Right lobe of liver (tissue), 6 donors: ENCODE measurements at regions not wholly inside any gene's neighbourhood (a gene's known extent, or its start where the extent isn't known, plus 50 kb on each side); places are given as distances from the start of the nearest gene placed in this dataset.
"Not testable (repeated sequence)": the region's sequence is repeated elsewhere in the genome, so short reads cannot be mapped to it uniquely, and the experiment has no call there.

Source experiments
- ATAC-seq, 4 donors: fragments of 200-7000 bp; cut with Tn5 transposase; one replicate each; pipeline ENCODE4 v1.9.1; 2020; ENCODE audit warnings: mild to moderate bottlenecking in 4 of 4, moderate library complexity in 4 of 4
- DNase-seq, 3 donors: peaks; one replicate each; pipeline ENCODE4 v3.0.0-alpha.2; 2020
- H3K27ac ChIP-seq, 3 donors: fragments of 200-600 bp; one replicate each; pipeline ENCODE4 v1.8.0; 2022
- H3K27me3 ChIP-seq, 2 donors: fragments of 200-600 bp; one replicate each; pipeline ENCODE4 v1.8.0; 2022
- H3K36me3 ChIP-seq, 4 donors: fragments of 200-600 bp; sonication (generic) in 1 of 4; one replicate each; pipeline versions ENCODE4 v1.5.1 to v1.8.0; 2017 to 2022; ENCODE audit warnings: control low read depth in 1 of 4
- H3K4me1 ChIP-seq, 4 donors: fragments of 200-600 bp; sonication (generic) in 1 of 4; one replicate each; pipeline versions ENCODE4 v1.5.1 to v1.8.0; 2017 to 2022; ENCODE audit warnings: control low read depth in 1 of 4
- H3K4me3 ChIP-seq, 3 donors: fragments of 200-600 bp; one replicate each; pipeline ENCODE4 v1.8.0; 2022
- H3K9me3 ChIP-seq, 4 donors: fragments of 200-600 bp; sonication (generic) in 1 of 4; one replicate each; pipeline versions ENCODE4 v1.5.1 to v1.8.0; 2017 to 2022; ENCODE audit warnings: control low read depth in 1 of 4
- POLR2A ChIP-seq: fragments of 450-650 bp; IDR thresholded peaks from one replicate; pipeline ENCODE4 v1.6.1; 2017; ENCODE audit warnings: antibody characterized with exemption, mild to moderate bottlenecking
- WGBS: methylation state at CpG from one replicate; pipeline ENCODE4 v1.1.6; 2018; ENCODE audit warnings: low coverage, low lambda C conversion rate; ENCODE audit not compliant: insufficient coverage; ENCODE audit errors: missing lambda C conversion rate; 5-methylcytosine and 5-hydroxymethylcytosine counted together
- intact Hi-C, 2 donors: fragments of 100-400 bp; cut with DNase I; formaldehyde crosslinking; loops; one replicate each; pipeline versions ENCODE4 v1.11.2 to v1.14.1; 2022
- TF ChIP-seq, protein P1 (sequence below), 4 donors: fragments of 200-600 bp in 3 of 4; fragments of 450-650 bp in 1 of 4; IDR thresholded peaks; one replicate each; pipeline versions ENCODE4 v1.5.1 to v1.8.0; 2016 to 2022; ENCODE audit warnings: antibody characterized with exemption in 4 of 4, mild to moderate bottlenecking in 2 of 4
- donor health status: DM: no; HTN: yes; CAD: no.
- donor health status: DM: no; HTN: no; CAD: no.
- donor health status: DM: no; HTN: no; CAD: no.
- donor health status: DM: no; HTN: yes; CAD: no.
- donor health status: DM: no; HTN: yes; CAD: no.

DNA sequence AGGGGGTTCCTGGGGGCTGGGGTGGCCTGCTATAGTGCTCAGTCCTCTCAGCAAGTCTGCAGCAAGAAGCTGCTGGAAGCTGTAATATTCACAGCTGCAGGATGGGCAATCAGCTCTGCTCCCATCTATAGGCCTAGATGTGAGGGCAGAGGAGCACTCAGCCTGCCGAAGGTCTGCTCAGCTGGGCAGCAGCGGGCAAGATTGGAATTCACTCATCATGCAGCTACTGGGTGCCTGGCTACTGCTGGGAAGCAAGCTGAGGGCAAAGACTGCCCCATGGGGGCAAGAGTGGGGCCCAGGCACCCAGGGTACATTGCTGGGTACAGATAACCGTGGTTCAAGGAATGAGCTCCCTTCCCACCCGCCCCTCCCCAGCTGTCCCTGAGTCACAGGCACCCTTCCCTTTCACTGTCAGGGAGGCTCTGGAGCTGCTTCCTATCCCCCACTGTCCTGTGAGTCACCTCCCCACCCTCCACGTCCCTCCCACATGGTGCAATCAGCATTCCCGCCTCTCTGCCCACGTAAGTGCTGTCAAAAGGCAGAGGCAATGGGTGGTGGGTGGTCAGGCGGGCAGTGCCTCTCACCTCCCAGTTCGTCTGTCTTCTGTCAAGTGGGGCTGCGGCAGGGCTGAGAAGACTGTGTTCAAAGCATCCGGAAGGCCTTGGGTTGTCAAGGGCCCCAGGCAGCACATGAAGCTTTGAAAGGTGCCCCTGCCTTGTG lies 169.2 kb downstream of the TRIM43 start:
- WGBS, result 61% methylated on average over 7 of the region's 11 CpGs
- ATAC-seq, result no peak
- intact Hi-C loops, result no loop called here
- Histone ChIP-seq H3K36me3 (no peaks in the 10 kb centered on the region), H3K27ac (no peak overlapping the region), H3K27me3 (no peaks in the 10 kb centered on the region), H3K4me3 (no peak overlapping the region), H3K9me3 (no peaks in the 10 kb centered on the region), H3K4me1 (no peaks in the 10 kb centered on the region)
- TF ChIP-seq, protein P1, sequence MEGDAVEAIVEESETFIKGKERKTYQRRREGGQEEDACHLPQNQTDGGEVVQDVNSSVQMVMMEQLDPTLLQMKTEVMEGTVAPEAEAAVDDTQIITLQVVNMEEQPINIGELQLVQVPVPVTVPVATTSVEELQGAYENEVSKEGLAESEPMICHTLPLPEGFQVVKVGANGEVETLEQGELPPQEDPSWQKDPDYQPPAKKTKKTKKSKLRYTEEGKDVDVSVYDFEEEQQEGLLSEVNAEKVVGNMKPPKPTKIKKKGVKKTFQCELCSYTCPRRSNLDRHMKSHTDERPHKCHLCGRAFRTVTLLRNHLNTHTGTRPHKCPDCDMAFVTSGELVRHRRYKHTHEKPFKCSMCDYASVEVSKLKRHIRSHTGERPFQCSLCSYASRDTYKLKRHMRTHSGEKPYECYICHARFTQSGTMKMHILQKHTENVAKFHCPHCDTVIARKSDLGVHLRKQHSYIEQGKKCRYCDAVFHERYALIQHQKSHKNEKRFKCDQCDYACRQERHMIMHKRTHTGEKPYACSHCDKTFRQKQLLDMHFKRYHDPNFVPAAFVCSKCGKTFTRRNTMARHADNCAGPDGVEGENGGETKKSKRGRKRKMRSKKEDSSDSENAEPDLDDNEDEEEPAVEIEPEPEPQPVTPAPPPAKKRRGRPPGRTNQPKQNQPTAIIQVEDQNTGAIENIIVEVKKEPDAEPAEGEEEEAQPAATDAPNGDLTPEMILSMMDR (IDR thresholded peaks at IDR 0.05), result no peak
- TF ChIP-seq POLR2A, result no peak
- DNase-seq, result no peak

DNA sequence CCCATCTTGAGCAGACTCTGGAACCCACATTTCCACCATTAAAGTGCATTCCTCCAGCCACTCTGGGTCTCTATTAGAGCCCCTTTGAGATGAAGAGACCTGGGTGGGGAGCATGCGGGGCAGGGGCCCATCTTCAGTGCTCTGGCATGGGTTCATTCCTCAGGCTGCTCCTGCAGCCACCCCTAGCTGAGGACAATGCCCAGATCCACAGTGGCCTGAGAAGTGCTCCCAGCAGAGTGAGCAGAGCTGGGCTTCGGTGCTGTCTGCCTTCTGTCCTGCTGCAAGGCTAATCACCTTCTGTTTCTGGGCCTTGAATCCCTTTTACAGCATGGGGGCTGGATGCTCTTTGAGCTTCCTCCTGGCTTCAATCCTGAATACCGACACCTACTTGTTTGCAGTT lies 169.8 kb downstream of the TRIM43 start:
- TF ChIP-seq, protein P1 (IDR thresholded peaks at IDR 0.05), result no peak
- TF ChIP-seq POLR2A, result no peak
- no peak for ATAC-seq
- Histone ChIP-seq H3K27ac (no peak overlapping the region), H3K4me1 (no peaks in the 10 kb centered on the region), H3K36me3 (no peaks in the 10 kb centered on the region), H3K27me3 (no peaks in the 10 kb centered on the region), H3K9me3 (no peaks in the 10 kb centered on the region), H3K4me3 (no peak overlapping the region)
- intact Hi-C loops, result no loop called here
- 70% methylated on average over 2 of the region's 3 CpGs for WGBS
- no peak for DNase-seq

DNA sequence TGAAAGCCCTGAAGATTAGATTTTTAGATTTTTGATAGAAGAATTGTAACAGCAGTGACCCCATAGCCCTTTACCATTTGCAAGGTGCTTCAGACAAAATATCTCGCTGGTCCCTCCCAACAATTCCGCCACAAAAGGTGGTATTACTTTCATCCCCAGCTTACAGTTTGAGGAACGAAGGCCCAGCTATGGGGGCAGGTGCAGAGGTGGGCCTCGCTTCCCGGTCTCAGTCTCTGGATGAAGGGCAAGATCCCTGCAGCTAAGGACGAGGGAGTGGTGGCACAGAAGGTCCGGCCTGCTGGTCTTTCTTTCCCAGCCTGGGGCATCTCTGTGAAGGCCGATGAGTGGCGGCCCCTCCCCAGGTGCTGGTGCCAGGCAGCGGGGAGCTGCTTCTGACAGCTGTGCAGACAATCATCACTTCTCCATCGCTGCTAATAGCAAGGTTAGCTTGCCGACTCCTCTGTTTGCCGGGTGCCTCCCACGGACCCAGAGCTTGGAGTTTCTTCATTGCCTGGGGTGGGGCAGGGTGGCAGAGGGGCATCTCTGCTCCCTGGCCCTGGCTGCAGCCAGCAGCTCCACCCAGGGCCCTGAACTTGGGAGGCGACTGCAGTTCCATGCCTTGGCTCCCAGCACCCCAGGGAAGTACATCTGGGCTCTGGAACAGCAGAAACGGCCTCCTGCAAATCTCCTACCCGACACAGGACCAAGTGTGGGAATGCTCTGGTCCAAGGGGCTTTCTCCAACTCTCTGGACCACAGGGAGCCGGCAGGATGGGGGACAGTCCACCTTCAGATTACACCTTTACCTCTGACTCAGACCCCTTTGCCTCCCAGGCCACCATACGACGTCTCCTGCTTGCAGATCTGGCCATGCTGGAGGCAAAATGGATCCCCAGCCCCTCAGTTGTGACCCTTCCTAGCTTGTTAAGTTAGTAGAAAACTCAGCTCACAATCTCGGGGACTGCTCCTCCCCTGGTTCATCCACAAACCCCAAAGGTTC lies 170.5 kb downstream of the TRIM43 start:
- H3K36me3 ChIP-seq, intact Hi-C loops, ATAC-seq, H3K27ac ChIP-seq, DNase-seq, H3K27me3 ChIP-seq, H3K4me3 ChIP-seq, H3K9me3 ChIP-seq, H3K4me1 ChIP-seq: not testable (repeated sequence)
- 54% methylated on average over 4 of the region's 21 CpGs for WGBS

DNA sequence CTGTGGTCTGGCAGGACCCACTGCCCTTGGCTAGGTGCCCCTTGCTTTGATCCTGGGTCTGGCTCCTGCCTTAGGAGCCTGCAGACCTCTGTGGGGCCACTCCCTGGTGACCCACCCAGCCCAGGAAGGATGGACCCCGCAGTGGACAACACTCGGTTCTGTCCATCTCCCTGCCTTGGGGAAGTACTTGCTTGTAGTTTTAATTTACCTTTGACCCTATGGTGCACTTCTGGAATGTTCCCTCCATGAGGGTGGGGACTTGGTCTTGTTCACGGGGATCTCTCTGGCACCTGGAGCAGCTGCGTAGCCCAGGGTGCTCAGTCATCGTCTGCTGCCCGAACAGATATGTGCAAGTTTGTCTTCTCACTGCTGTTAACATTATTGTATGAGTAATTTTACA lies 171.3 kb downstream of the TRIM43 start:
- H3K4me1 ChIP-seq, H3K36me3 ChIP-seq, H3K4me3 ChIP-seq, H3K27ac ChIP-seq, DNase-seq, H3K27me3 ChIP-seq, ATAC-seq, H3K9me3 ChIP-seq, intact Hi-C loops: not testable (repeated sequence)
- 92% methylated on average over 2 of the region's 6 CpGs for WGBS

DNA sequence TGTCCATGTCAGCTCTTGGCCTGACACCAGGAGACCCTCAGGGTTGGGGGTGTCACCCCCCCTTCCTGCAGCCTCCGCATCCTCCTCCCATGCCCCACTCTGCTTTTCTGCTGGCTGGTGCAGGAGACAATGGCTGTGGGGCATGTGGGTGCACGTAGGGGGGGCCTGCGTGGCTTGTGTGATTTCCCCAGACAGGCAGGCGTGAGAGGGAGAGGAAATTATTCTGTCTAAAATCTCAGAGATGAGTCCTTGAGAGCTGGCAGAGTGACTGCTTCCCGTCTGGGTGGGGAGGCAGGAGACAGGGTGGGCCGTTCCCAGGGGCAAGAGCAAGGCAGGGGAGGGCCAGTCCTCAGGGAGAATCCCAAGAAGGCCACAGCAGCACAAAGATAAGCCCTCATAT lies 173.2 kb downstream of the TRIM43 start:
- H3K27me3 ChIP-seq, H3K4me3 ChIP-seq, DNase-seq, ATAC-seq, H3K4me1 ChIP-seq, H3K9me3 ChIP-seq, H3K36me3 ChIP-seq, intact Hi-C loops, H3K27ac ChIP-seq: not testable (repeated sequence)
- WGBS, result 20% methylated on average over 1 of the region's 6 CpGs

DNA sequence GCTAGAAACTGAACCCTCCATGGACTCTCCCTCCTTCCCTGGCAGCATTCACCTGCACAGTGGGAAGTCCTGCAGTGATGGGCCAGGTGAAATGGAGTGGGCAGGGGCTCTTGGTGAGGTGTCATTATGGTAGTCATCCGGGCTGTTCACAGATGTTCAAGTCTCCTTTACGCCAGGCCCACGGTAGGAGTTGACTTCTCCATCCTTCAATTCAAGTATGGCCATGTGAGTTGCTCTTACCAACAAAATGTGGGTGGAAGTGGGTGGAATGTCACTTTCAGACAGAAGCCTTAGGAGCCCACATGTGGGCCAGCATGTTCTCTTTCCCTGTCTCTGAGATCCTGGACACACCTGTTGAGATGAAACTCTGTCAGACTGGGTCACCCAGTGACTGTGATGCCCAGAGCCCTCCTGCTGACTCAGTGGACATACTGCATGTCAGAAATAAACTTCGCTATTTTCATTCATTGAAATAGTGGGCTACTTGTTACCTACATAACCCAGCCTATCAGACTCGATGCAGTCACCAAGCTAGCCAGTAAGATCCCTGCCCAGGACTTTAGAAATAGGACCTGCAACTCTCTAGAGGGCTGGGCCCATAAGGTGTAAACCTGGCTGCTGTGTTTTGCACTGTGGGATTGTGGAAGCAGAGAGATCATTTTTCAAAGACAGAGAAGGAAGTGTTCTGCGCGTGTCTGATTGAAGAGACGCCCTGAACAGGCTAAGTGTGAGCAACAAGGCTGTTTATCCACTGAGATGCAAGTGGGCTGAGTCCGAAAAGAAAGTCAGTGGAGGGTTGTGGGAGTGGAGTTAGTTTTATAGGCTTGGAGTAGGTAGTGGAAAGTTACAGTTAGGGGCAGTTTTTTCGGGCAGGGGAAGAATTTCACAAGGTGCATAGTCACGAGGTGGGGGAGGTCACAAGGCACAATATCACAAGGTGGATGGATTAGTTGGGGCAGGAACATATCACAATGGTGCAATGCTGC lies 174.4 kb downstream of the TRIM43 start:
- H3K27me3 ChIP-seq, H3K27ac ChIP-seq, ATAC-seq, H3K4me3 ChIP-seq, H3K4me1 ChIP-seq, intact Hi-C loops, H3K36me3 ChIP-seq, DNase-seq, H3K9me3 ChIP-seq: not testable (repeated sequence)
- WGBS, result 65% methylated on average over 7 of the region's 11 CpGs

DNA sequence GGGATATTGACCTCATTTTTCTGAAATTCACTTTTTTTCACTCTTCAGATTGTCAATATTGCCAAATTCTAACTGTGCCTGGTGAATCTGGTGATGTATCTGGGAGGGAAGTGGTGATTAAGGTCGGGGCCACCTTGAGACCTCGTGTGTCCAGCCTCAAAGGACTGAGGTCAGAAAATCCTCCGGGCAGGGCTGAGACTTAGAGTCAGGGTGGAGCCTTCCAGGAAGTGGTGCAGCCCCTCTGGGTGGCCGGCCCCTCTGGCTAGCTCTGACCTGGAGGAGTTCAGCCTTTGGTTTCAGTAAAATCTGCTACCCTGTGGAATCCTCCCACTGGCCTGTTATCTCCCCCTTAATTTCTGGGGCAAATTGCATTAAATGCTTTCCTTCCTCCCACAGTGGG lies 175.7 kb downstream of the TRIM43 start:
- H3K36me3 ChIP-seq, H3K4me3 ChIP-seq, H3K27ac ChIP-seq, H3K4me1 ChIP-seq, H3K27me3 ChIP-seq, intact Hi-C loops, H3K9me3 ChIP-seq, ATAC-seq: not testable (repeated sequence)
- DNase-seq, result peak in 1 of 3 donors; percentile 11
- 31% methylated on average over 2 of the region's 4 CpGs for WGBS

DNA sequence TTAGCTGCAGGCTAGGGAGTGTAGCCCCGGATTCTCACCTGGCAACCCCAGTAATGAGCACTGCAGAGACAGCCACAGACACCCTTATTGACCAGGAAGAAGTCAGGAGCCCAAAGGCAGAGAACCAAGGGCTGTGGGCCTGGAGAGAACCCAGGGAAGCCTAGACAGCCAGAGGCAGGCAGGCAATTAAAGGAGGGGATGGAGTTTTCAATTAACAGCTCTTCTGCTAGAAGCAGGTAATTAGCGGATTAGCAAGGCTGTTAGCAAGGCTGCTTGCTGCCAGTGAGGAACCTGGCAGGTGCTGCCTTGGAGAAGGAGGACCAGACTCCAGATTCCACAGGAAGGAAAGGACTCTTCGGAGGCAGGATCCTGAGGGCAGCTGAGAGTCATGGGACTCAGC lies 176.1 kb downstream of the TRIM43 start:
- H3K27me3 ChIP-seq, H3K4me3 ChIP-seq, H3K9me3 ChIP-seq, intact Hi-C loops, H3K36me3 ChIP-seq, DNase-seq, ATAC-seq, H3K4me1 ChIP-seq, H3K27ac ChIP-seq: not testable (repeated sequence)
- no CpG with 5 or more reads among the region's 3 CpGs for WGBS
